SKM-1 (cell line): ENCODE measurements at regions not wholly inside any gene's neighbourhood (a gene's known extent, or its start where the extent isn't known, plus 50 kb on each side); places are given as distances from the start of the nearest gene placed in this dataset.

ENCODE experiments used
- DNase-seq: peaks from one replicate; lab custom pipeline; 2025; ENCODE audit not compliant: unreplicated experiment; lab: John Stamatoyannopoulos, UW

GRCh38 chr14:58780185-58780584 is 142.4 kb downstream of the DACT1 start:
- DNase-seq = no peak

- DNase-seq = no peak
Measured at GRCh38 chr14:58780605-58781004, 142.8 kb downstream of the DACT1 start.

GRCh38 chr14:58782011-58782410 is 144.2 kb downstream of the DACT1 start:
- DNase-seq = no peak

GRCh38 chr14:58783792-58784511 is 146.2 kb downstream of the DACT1 start:
- no peak for DNase-seq

- no peak for DNase-seq
Measured at GRCh38 chr14:58784931-58785330, 147.2 kb downstream of the DACT1 start.

GRCh38 chr14:58785701-58786100 is 147.9 kb downstream of the DACT1 start:
- no peak for DNase-seq

- DNase-seq = no peak
Measured at GRCh38 chr14:58787592-58787991, 149.8 kb downstream of the DACT1 start.

- DNase-seq = no peak
Measured at GRCh38 chr14:58788655-58789503, 151.1 kb downstream of the DACT1 start.

- DNase-seq = no peak
Measured at GRCh38 chr14:58789736-58790135, 152.0 kb downstream of the DACT1 start.

- DNase-seq = no peak
Measured at GRCh38 chr14:58792416-58792815, 154.7 kb downstream of the DACT1 start.

- DNase-seq = no peak
Measured at GRCh38 chr14:58793131-58793740, 155.5 kb downstream of the DACT1 start.

GRCh38 chr14:58794993-58795762 is 157.4 kb downstream of the DACT1 start:
- DNase-seq = no peak

- DNase-seq = no peak
Measured at GRCh38 chr14:58796242-58797009, 158.7 kb downstream of the DACT1 start.

GRCh38 chr14:58797010-58797429 is 159.3 kb downstream of the DACT1 start:
- no peak for DNase-seq

GRCh38 chr14:58798173-58798572 is 160.4 kb downstream of the DACT1 start:
- no peak for DNase-seq

GRCh38 chr14:58801086-58801485 is 163.3 kb downstream of the DACT1 start:
- no peak for DNase-seq

- DNase-seq = no peak
Measured at GRCh38 chr14:58805057-58805456, 167.3 kb downstream of the DACT1 start.

- DNase-seq = no peak
Measured at GRCh38 chr14:58805605-58806409, 168.0 kb downstream of the DACT1 start.

- DNase-seq = no peak
Measured at GRCh38 chr14:58807191-58807590, 169.4 kb downstream of the DACT1 start.

- no peak for DNase-seq
Measured at GRCh38 chr14:58808828-58809227, 171.1 kb downstream of the DACT1 start.
